ENCODE measurements at regions not wholly inside any gene's neighbourhood (a gene's known extent, or its start where the extent isn't known, plus 50 kb on each side); places are given as distances from the start of the nearest gene placed in this dataset.

DNA sequence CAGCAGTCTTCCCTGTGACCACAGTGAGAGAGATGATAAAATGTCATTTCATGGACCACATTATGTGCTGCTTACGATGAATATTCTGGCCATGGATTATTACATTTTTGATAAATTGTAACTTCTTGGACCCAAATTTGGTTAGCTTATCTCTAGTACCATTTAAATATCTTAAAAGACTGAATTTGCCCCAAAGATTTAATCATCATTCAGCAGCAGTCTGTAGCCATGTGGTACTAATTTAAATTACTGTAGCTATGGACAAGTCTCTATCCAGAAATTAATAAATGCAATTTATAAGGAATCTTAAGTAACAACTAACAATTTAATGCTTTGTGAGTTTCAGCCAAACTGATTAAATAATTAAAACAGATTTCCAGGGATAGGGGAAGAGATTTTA is 644.9 kb upstream of the FANCL start:
- no peaks in the 10 kb centered on the region for H3K4me1 ChIP-seq (ENCODE audit: insufficient read depth)
- TF ChIP-seq EZH2 (IDR thresholded peaks at IDR 0.05; ENCODE audit: insufficient read depth, poor library complexity, severe bottlenecking) = no peak
- TF ChIP-seq EZH2phosphoT487 (IDR thresholded peaks at IDR 0.05; ENCODE audit: insufficient read depth, low read depth) = no peak
- no peaks in the 10 kb centered on the region for H3K36me3 ChIP-seq (ENCODE audit: low read depth)
- no peak for DNase-seq
- H3K9me3 ChIP-seq (ENCODE audit: low read depth) = no peaks in the 10 kb centered on the region
- H3K4me2 ChIP-seq (ENCODE audit: unreplicated experiment) = no peak overlapping the region
- H3F3A ChIP-seq (ENCODE audit: insufficient read depth) = no peaks in the 10 kb centered on the region
- H3K79me2 ChIP-seq (ENCODE audit: insufficient read depth) = no peaks in the 10 kb centered on the region
- H3K4me3 ChIP-seq = no peak overlapping the region
- H3K27me3 ChIP-seq (replicated peaks; ENCODE audit: insufficient read depth) = no peaks in the 10 kb centered on the region; the same call in 1 of the 2 replicates
- no peaks in the 10 kb centered on the region for H4K20me1 ChIP-seq (ENCODE audit: insufficient read depth)
- no peak overlapping the region for H3K9ac ChIP-seq
- H3K27ac ChIP-seq = no peak overlapping the region
- no peaks in the 10 kb centered on the region for H3K9me2 ChIP-seq (ENCODE audit: insufficient read depth)
- WGBS, 2 experiments (ENCODE audit: low coverage in 1 of 2, low lambda C conversion rate in 2 of 2, missing lambda C conversion rate in 2 of 2) = 58 to 70% methylated on average over 1 of the region's 1 CpG
- H2AFZ ChIP-seq = no peak overlapping the region
- in situ Hi-C loops (cut with MboI) = no loop called here

DNA sequence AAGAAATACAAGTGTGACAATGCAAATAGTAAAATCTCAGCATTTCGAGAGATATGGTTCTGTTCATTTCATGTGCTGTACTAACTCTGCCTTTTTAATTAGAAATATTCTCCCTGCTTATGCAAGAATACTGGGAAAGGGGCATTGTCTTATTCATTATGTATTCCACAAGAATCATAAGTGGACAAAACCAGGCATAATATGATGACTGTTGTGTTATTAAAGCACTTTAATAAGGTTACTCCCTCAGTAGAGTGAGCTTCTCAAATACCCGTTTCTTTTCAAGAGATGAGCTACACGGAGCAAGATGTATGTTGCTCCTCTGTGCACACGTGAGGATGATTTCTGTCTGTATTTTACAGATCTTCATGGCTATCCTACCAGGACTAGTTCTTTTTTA is 638.7 kb upstream of the FANCL start:
- Histone ChIP-seq H3K36me3 (ENCODE audit: low read depth) (no peaks in the 10 kb centered on the region), H3K4me1 (ENCODE audit: insufficient read depth) (no peaks in the 10 kb centered on the region), H3K27ac (no peak overlapping the region), H3K9me3 (ENCODE audit: low read depth) (no peaks in the 10 kb centered on the region), H3K9me2 (ENCODE audit: insufficient read depth) (no peaks in the 10 kb centered on the region), H3K4me3 (no peak overlapping the region), H3K27me3 (replicated peaks; ENCODE audit: insufficient read depth) (no peaks in the 10 kb centered on the region; the same call in none of the 2 replicates), H2AFZ (no peak overlapping the region), H3F3A (ENCODE audit: insufficient read depth) (no peaks in the 10 kb centered on the region), H4K20me1 (ENCODE audit: insufficient read depth) (no peaks in the 10 kb centered on the region), H3K9ac (no peak overlapping the region), H3K4me2 (ENCODE audit: unreplicated experiment) (no peak overlapping the region), H3K79me2 (ENCODE audit: insufficient read depth) (no peaks in the 10 kb centered on the region)
- in situ Hi-C loops (cut with MboI) = no loop called here
- WGBS, 2 experiments (ENCODE audit: low coverage in 1 of 2, low lambda C conversion rate in 2 of 2, missing lambda C conversion rate in 2 of 2) = 73 to 79% methylated on average over 4 of the region's 4 CpGs
- DNase-seq = no peak
- no peak for TF ChIP-seq EZH2 (IDR thresholded peaks at IDR 0.05; ENCODE audit: insufficient read depth, poor library complexity, severe bottlenecking)
- no peak for TF ChIP-seq EZH2phosphoT487 (IDR thresholded peaks at IDR 0.05; ENCODE audit: insufficient read depth, low read depth)

DNA sequence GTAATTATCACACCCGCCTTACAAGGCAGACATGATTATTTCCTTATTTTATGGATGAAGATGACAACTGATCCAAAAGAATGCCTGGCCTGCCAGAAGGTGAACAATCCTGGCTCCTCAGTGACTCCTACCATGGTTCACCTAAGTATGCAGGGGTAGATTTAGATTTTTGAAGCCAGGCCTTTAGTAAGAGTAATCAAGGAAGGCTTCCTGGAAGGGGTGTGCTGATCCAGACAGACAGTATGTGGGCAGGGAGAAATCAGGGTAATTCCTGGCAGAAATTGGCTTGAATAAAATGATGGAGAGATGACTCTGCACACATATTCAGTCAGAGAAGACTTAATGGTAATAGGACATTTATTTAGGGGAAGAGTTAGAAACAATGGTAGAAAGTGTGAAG is 637.7 kb upstream of the FANCL start:
- no peaks in the 10 kb centered on the region for H3K9me2 ChIP-seq (ENCODE audit: insufficient read depth)
- no peaks in the 10 kb centered on the region for H3K36me3 ChIP-seq (ENCODE audit: low read depth)
- WGBS, 2 experiments (ENCODE audit: low coverage in 1 of 2, low lambda C conversion rate in 2 of 2, missing lambda C conversion rate in 2 of 2) = 27 to 43% methylated on average over 1 of the region's 1 CpG
- no peak overlapping the region for H3K27ac ChIP-seq
- in situ Hi-C loops (cut with MboI) = no loop called here
- H3K4me3 ChIP-seq = no peak overlapping the region
- no peak overlapping the region for H3K4me2 ChIP-seq (ENCODE audit: unreplicated experiment)
- TF ChIP-seq EZH2 (IDR thresholded peaks at IDR 0.05; ENCODE audit: insufficient read depth, poor library complexity, severe bottlenecking) = no peak
- no peak for TF ChIP-seq EZH2phosphoT487 (IDR thresholded peaks at IDR 0.05; ENCODE audit: insufficient read depth, low read depth)
- no peaks in the 10 kb centered on the region for H4K20me1 ChIP-seq (ENCODE audit: insufficient read depth)
- H3F3A ChIP-seq (ENCODE audit: insufficient read depth) = no peaks in the 10 kb centered on the region
- no peak overlapping the region for H2AFZ ChIP-seq
- H3K27me3 ChIP-seq (replicated peaks; ENCODE audit: insufficient read depth) = no peaks in the 10 kb centered on the region; the same call in none of the 2 replicates
- H3K4me1 ChIP-seq (ENCODE audit: insufficient read depth) = no peaks in the 10 kb centered on the region
- DNase-seq = no peak
- H3K9me3 ChIP-seq (ENCODE audit: low read depth) = no peaks in the 10 kb centered on the region
- no peak overlapping the region for H3K9ac ChIP-seq
- no peaks in the 10 kb centered on the region for H3K79me2 ChIP-seq (ENCODE audit: insufficient read depth)

DNA sequence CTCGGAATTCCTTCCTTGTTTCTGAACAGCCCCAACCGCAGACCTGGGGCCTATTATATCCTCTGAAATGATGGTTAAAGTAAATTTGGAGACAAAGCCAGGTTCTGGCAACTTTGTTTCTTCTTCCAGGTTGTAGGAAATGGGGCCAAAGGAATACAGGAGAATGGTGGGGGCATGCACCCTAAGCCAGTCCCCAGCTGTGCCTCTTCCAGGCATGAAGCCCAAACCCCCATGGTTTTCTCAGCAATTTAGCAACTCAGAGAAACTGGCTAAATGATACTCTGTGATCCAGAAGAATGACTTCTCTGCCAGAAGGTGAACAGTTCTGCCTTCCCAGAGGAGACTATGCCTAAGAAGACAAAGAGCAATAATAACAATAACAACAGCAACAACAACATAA is 635.0 kb upstream of the FANCL start:
- H3K27ac ChIP-seq = no peak overlapping the region
- no peaks in the 10 kb centered on the region for H3K4me1 ChIP-seq (ENCODE audit: insufficient read depth)
- H3K27me3 ChIP-seq (replicated peaks; ENCODE audit: insufficient read depth) = no peaks in the 10 kb centered on the region; the same call in none of the 2 replicates
- no peaks in the 10 kb centered on the region for H3F3A ChIP-seq (ENCODE audit: insufficient read depth)
- no peaks in the 10 kb centered on the region for H3K9me3 ChIP-seq (ENCODE audit: low read depth)
- no peaks in the 10 kb centered on the region for H3K36me3 ChIP-seq (ENCODE audit: low read depth)
- no peak overlapping the region for H2AFZ ChIP-seq
- 88 to 92% methylated on average over 2 of the region's 2 CpGs for WGBS, 2 experiments (ENCODE audit: low coverage in 1 of 2, low lambda C conversion rate in 2 of 2, missing lambda C conversion rate in 2 of 2)
- no peaks in the 10 kb centered on the region for H4K20me1 ChIP-seq (ENCODE audit: insufficient read depth)
- no peak overlapping the region for H3K4me3 ChIP-seq
- H3K9me2 ChIP-seq (ENCODE audit: insufficient read depth) = no peaks in the 10 kb centered on the region
- H3K9ac ChIP-seq = no peak overlapping the region
- DNase-seq = no peak
- in situ Hi-C loops (cut with MboI) = no loop called here
- H3K4me2 ChIP-seq (ENCODE audit: unreplicated experiment) = no peak overlapping the region
- TF ChIP-seq EZH2 (IDR thresholded peaks at IDR 0.05; ENCODE audit: insufficient read depth, poor library complexity, severe bottlenecking) (no peak), EZH2phosphoT487 (IDR thresholded peaks at IDR 0.05; ENCODE audit: insufficient read depth, low read depth) (no peak)
- no peaks in the 10 kb centered on the region for H3K79me2 ChIP-seq (ENCODE audit: insufficient read depth)

DNA sequence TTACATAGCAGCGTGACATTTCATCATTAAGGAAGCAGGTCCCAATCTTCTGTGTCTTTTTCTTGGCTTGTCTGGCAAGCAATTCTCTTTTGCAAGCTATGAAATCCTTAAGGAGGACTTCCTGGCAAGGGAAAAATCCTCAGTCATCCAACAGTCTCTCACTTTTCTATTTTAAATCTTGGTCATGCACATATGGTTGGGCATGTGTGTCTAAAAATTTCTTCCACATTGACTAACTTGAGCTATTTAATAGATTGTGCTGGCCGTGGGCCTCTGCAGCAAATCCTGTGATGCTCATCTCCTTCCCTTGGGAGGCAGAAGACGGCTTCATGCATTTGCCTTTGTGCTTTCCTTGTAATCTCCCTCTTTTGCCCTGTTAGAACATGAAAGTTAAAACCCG is 634.3 kb upstream of the FANCL start:
- Histone ChIP-seq H3F3A (ENCODE audit: insufficient read depth) (no peaks in the 10 kb centered on the region), H3K4me3 (no peak overlapping the region), H3K9me2 (ENCODE audit: insufficient read depth) (no peaks in the 10 kb centered on the region), H3K9ac (no peak overlapping the region), H3K9me3 (ENCODE audit: low read depth) (no peaks in the 10 kb centered on the region), H3K4me2 (ENCODE audit: unreplicated experiment) (no peak overlapping the region), H3K79me2 (ENCODE audit: insufficient read depth) (no peaks in the 10 kb centered on the region), H3K36me3 (ENCODE audit: low read depth) (no peaks in the 10 kb centered on the region), H4K20me1 (ENCODE audit: insufficient read depth) (no peaks in the 10 kb centered on the region), H3K27ac (no peak overlapping the region), H3K27me3 (replicated peaks; ENCODE audit: insufficient read depth) (peaks cover 1% of the 10 kb centered on the region), H2AFZ (no peak overlapping the region), H3K4me1 (ENCODE audit: insufficient read depth) (no peaks in the 10 kb centered on the region)
- DNase-seq = no peak
- in situ Hi-C loops (cut with MboI) = no loop called here
- WGBS, 2 experiments (ENCODE audit: low coverage in 1 of 2, low lambda C conversion rate in 2 of 2, missing lambda C conversion rate in 2 of 2) = 7 to 13% methylated on average over 4 of the region's 4 CpGs
- TF ChIP-seq EZH2 (IDR thresholded peaks at IDR 0.05; ENCODE audit: insufficient read depth, poor library complexity, severe bottlenecking) = no peak
- TF ChIP-seq EZH2phosphoT487 (IDR thresholded peaks at IDR 0.05; ENCODE audit: insufficient read depth, low read depth) = no peak

Data from GM23248 (cell line).